Neural cell (in vitro differentiated cells): ENCODE measurements at regions not wholly inside any gene's neighbourhood (a gene's known extent, or its start where the extent isn't known, plus 50 kb on each side); places are given as distances from the start of the nearest gene placed in this dataset.

Experiments used
- POLR2AphosphoS5 ChIP-seq: IDR thresholded peaks from 2 replicates; pipeline ENCODE4 v1.6.1; 2012
- TF ChIP-seq, protein P1 (sequence below): fragments of 450-650 bp; IDR thresholded peaks from 2 replicates; pipeline ENCODE4 v1.5.1; 2014; ENCODE audit warnings: antibody characterized with exemption, mild to moderate bottlenecking, moderate library complexity; ENCODE audit not compliant: poor library complexity, severe bottlenecking

DNA sequence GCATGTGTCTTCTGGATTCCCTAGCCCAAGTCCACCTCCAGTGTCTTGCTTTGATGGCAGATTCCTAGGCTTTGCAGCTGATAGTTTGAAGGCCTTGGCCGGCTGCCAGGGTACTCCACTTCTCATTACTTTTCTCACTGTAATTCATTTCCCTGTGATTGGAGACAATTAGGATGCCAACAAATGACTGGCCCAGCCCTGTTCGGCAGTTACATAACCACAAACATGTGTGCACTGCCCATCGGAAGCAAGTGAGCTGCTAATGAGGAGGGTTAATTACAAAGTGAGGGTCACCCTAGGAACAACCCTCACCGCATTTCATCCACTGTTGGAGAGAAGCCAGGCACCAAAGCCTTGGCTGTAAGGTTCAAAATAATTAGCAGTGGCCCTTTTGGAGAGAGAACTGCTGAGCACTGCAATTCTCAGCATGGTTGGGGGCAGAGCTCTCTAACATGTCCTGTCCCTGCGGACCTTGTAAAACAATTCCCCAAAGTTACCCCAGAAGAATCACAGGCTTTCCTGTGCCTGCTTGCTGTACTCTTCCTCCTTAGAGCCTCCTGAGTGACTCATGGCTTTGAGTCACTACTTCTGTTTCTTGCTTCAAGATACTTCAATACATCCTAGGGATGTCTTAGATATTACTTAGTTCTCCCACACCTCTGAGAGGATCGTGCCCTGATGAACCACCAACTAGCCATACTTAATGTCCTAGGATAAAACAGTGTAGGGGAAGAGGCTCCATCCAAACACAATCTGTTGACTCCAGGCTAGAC lies 109.7 kb upstream of the GALNT18 start:
- TF ChIP-seq POLR2AphosphoS5 = no peak
- TF ChIP-seq, protein P1, sequence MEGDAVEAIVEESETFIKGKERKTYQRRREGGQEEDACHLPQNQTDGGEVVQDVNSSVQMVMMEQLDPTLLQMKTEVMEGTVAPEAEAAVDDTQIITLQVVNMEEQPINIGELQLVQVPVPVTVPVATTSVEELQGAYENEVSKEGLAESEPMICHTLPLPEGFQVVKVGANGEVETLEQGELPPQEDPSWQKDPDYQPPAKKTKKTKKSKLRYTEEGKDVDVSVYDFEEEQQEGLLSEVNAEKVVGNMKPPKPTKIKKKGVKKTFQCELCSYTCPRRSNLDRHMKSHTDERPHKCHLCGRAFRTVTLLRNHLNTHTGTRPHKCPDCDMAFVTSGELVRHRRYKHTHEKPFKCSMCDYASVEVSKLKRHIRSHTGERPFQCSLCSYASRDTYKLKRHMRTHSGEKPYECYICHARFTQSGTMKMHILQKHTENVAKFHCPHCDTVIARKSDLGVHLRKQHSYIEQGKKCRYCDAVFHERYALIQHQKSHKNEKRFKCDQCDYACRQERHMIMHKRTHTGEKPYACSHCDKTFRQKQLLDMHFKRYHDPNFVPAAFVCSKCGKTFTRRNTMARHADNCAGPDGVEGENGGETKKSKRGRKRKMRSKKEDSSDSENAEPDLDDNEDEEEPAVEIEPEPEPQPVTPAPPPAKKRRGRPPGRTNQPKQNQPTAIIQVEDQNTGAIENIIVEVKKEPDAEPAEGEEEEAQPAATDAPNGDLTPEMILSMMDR = no peak
